ENCODE measurements at regions not wholly inside any gene's neighbourhood (a gene's known extent, or its start where the extent isn't known, plus 50 kb on each side); places are given as distances from the start of the nearest gene placed in this dataset.
"Not testable (repeated sequence)": the region's sequence is repeated elsewhere in the genome, so short reads cannot be mapped to it uniquely, and the experiment has no call there.

GRCh38 chr3:5366746-5367145 is 179.2 kb downstream of the EDEM1 start:
- no peak for DNase-seq

DNA sequence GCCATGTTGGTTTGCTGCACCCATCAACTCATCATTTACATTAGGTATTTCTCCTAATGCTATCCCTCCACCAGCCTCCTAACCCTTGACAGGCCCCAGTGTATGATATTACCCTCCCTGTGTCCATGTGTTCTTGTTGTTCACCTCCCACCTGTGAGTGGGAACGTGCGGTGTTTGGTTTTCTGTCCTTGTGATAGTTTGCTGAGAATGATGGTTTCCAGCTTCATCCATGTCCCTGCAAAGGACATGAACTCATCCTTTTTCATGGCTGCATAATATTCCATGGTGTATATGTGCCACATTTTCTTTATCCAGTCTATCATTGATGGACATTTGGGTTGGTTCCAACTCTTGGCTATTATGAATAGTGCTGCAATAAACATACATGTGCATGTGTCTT is 184.0 kb downstream of the EDEM1 start:
- not testable (repeated sequence) for DNase-seq

- DNase-seq = peak; percentile 76
These were observed 189.3 kb downstream of the EDEM1 start for GRCh38 chr3:5376761-5377160.

DNA sequence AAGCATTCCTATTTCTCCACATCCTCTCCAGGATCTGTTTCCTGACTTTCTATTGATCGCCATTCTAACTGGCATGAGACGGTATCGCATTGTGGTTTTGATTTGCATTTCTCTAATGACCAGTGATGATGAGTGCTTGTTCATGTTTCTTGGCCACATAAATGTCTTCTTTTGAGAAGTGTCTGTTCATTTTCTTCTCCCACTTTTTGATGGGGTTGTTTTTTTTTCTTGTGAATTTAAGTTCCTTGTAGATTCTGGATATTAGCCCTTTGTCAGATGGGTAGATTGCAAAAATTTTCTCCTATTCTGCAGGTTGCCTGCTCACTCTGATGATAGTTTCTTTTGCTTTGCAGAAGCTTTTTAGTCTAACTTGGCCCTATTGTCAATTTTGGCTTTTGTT is 191.8 kb downstream of the EDEM1 start:
- not testable (repeated sequence) for DNase-seq

- DNase-seq = not testable (repeated sequence)
These were observed 196.2 kb downstream of the EDEM1 start for GRCh38 chr3:5383486-5384263.

GRCh38 chr3:5384557-5385236 is 197.2 kb downstream of the EDEM1 start:
- no peak for DNase-seq

DNA sequence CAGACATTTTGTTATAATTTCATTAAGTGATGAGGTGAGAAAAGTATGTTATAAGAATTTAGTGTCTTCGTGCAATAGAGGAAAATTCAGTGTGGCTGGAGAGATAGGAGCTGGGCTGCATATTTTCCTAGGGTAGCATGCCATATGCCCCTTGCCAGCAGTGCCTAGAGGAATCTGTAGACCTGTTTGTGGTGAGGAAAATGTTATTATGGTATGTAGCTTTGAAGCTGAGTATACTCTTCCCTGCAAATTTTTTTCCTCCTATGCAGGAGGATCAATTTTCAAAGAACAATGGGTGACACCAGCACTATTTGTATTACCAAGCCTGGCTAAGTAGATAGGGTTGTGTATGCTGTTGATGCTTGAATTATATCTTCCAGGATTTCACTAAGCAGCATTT is 200.6 kb downstream of the EDEM1 start:
- DNase-seq = no peak

DNA sequence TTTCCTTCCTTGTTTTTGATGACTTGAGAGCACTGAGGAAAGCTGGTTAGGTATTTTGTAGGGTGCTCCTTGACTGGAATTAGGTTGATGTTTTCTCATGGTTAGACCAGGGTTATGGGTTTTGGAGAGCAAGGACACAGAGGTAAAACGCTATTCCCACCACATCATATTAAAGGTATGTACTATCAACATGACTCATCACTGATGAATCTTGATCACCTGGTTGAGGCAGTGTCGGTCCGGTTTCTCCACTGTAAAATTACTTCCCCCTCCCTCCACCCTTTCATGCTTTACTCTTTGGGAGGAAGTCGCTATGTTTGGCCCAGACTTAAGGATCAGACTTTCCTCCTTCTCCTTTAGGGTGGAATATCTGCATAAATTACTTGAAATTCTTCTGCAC is 201.6 kb downstream of the EDEM1 start:
- DNase-seq = peak; percentile 89

DNA sequence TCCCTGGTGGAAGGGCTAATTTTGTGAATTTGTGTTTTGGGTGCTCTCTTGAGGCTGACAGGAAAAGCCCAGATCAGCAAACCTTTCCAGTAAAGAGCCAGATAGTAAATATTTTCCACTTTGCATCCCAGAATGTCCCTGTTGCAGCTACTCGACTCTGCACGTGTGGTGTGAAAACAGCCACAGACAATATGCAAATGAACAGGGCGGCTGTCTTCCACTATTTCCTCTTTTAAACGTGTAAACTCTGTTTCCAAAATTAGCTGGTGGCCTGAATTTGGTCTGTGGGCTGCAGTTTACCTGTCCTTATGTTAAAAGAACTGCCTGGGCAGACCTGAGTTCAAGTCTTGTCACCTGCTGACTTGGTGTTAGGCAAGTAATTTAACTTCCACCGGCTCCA is 202.7 kb downstream of the EDEM1 start:
- no peak for DNase-seq

- DNase-seq = no peak
These were observed 203.6 kb downstream of the EDEM1 start for GRCh38 chr3:5390936-5391625.

DNA sequence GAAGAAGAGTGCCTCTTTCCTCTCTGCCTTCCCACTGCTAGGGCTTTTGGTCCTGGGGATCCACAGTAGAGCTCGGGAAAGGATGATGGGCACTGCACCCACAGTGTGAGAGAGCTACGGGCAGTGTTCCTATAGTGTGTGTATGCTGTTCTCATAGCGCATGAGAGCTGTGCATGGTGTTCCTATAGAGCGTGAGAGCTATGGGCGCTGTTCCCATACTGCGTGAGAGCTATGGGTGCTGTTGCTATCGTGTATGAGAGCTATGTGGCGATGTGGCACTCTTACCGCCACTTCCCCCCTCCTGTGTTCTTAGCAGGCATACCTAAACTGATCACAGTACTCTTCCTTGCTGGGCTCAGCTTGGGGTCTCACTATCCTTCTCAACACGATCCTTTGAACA is 213.5 kb downstream of the EDEM1 start:
- no peak for DNase-seq

DNA sequence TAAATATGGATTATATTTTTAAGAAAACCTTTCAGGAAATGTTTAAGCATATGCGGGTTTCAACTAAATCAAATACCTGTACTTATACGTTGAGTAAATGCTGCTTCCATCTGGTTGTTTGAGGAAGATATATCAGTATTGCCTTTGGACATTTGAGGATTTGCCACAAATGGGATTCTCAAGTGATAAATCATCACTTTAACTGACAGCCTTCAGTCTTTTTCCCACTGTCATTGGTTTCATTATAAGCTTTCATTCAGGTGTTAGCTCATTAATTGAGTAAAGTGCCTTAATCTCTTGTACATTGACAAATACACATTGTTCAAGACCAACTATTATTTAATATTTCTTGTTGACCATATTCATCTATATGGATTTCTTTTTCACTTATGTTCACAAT is 217.2 kb downstream of the EDEM1 start:
- DNase-seq = no peak

DNA sequence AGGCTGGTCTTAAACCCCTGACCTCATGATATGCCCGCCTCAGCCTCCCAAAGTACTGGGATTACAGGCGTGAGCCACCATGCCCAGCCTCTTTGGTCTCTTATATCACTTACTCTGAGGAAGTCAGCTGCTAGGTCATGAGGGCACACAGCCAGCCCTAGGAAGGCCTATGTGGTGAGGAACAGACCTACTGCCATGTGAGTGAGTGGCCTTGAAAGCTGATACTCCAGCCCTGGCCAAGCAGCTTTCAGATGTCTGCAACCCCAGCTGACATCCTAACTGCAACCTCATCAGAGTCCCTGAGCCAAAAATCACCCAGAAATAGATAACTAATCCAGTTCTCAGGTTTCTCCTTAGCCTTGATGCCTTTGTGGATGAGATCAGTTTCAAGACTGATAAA is 224.3 kb downstream of the EDEM1 start:
- DNase-seq = no peak

- DNase-seq = no peak
These were observed 235.6 kb downstream of the EDEM1 start for GRCh38 chr3:5423076-5423475.

GRCh38 chr3:5423523-5423922 is 236.0 kb downstream of the EDEM1 start:
- no peak for DNase-seq

DNA sequence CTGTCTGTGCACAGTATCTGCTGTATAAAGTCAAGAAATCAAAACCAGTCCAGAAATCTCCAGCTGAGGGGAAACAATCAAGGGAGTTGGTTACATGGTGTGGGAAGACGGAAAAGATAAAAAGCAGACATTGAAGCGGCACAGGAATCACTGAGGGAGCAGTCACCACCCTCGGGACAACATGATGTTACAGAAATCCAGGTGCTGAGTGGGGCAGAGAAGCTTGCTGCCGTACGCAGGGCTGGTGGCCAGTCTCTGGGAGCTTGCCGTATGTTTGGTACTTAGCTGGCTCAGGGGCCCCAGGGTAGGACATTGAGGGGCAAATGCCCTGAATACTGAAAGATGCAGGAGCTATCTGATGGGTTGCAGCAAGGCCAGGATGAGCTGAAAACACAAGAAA is 237.9 kb downstream of the EDEM1 start:
- no peak for DNase-seq

DNA sequence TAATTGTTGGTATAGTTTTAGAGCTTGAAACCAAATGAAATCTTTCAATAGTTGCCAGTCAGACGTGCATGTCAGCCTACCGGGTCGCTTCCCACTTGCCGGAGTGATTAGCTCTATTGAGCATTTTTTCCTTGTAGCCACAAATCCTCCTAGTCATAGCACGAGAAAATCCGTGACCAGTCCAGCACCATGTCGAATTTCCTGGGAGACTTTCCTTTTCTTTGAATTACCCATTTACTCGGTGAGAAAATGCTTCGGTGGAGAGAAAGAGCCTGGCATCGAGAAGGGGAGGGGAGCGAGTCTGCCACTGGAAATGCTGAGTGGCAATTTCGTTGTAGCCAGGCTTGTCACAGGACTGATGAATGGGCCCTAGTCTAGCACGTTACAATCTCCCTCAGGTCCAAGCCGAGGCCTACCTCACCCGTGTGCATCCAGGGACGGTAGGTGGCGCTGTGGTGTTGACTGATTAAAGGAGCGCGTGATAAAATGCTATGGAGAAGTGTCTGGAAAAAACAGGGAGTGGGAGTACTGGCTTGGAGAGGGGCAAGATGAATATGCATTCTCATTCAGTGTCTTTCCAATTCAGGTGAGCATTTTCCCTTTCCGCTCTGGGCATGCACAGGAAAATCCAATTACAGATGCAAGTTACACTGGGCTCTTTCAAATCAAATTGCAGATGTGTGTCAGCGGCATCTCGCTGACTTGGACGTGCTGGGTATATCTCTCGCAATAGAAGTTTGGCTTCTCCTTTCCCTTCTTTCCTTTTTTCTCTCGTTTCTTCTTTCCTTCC is 238.8 kb downstream of the EDEM1 start:
- DNase-seq = peak; percentile 94

GRCh38 chr3:5427021-5427420 is 239.5 kb downstream of the EDEM1 start:
- DNase-seq = no peak

- no peak for DNase-seq
These were observed 240.4 kb downstream of the EDEM1 start for GRCh38 chr3:5427938-5428337.

DNA sequence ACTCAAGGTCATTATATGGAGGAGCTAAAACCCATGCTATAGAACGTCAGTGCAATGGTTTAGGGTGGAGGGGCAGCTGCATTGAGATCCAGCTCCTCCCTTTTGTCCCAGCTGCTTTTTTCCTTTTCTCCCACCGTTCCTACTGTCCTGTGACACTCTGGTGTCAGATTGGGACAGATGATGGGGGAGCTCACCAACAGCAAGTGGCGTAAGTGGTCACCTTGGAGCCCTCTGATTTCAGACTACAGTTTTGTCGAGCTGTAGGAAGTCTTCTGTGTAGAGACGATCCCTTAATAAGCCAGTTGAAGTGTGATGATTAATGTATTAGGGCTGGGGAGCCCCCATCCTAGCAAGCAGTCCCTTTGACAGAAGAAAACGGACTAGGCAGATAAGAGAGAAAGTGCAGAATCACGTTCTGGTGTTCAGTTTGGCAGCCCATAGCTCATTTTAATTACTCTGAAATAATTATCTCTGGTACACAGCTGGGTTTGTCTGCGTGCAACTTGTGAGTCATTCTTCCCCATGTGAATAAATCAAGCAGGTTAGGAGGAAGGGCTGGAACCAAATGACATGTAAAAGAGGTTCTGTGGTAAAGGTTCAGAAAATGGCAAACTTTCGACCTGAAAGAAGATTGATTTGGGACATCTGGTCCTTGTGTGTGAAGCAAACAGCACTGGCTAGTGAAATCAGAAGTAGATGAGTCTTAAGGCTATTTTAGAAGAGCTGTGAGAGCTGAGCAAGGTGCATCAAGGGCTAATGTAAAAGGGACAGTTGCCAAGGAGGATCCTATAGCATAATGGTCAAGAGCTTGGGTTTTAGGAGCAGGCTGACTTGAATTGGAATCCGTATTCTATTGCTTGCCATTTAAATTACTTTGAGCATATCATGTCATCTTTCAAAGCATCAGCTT is 241.4 kb downstream of the EDEM1 start:
- DNase-seq = no peak

DNA sequence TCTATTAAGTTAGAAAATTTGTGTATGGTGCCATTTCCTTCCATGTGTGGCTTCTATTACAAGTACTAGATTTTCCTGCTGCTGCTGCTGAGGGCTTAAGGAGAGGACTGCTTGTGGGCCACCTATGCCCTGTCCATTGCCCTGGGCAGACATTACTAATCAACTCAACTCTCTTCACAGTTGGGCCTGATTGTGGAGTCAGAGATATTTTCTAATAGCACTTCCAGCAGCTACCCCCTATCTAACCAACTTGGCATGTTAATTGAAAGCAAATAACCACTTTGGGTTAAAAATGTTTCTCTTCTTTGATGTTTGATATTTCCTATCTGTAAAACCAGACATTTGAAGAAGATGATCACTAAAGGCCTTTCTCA is 242.0 kb downstream of the EDEM1 start:
- DNase-seq = no peak

DNA sequence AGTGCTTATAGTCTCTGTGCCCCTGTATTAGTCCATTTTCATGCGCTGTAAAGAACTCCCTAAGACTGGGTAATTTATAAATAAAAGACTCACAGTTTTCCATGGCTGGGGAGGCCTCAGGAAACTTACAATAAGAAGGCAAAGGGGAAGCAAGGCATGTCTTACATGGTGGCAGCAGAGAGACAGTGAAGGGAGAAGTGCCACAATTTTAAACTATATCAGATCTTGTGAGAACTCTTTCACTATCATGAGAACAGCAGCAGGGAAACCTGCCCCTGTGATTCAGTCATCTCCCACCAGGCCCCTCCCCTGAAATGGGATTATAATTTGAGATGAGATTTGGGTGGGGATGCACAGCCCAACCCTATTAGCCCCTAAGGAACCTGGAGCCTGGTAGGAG is 243.2 kb downstream of the EDEM1 start:
- DNase-seq = no peak
